ENCODE measurements at regions not wholly inside any gene's neighbourhood (a gene's known extent, or its start where the extent isn't known, plus 50 kb on each side); places are given as distances from the start of the nearest gene placed in this dataset.

- ATAC-seq (ENCODE audit: insufficient read depth, low read depth) (no peak), DNase-seq (no peak)
- TF ChIP-seq EZH2 (IDR thresholded peaks at IDR 0.05; ENCODE audit: borderline replicate concordance, low read depth, low read length, severe bottlenecking) (no peak), CTCF (IDR thresholded peaks at IDR 0.05; ENCODE audit: borderline replicate concordance, extremely low read depth, low read length, poor library complexity, severe bottlenecking) (no peak)
- no peaks in the 10 kb centered on the region for H3K36me3 ChIP-seq (ENCODE audit: insufficient read depth, low read length)
- no peaks in the 10 kb centered on the region for H3K79me2 ChIP-seq (ENCODE audit: insufficient read depth, low read length)
- H3K27me3 ChIP-seq (ENCODE audit: insufficient read depth, low read length, poor library complexity): no peaks in the 10 kb centered on the region
- H3K27ac ChIP-seq (ENCODE audit: low read length): no peak overlapping the region
- H3K9ac ChIP-seq (ENCODE audit: low read depth, low read length): no peak overlapping the region
- no peak overlapping the region for H3K4me3 ChIP-seq (ENCODE audit: low read depth in 1 of 2, low read length in 2 of 2)
- no peaks in the 10 kb centered on the region for H4K20me1 ChIP-seq (ENCODE audit: insufficient read depth, low read length)
- H3K9me3 ChIP-seq (ENCODE audit: insufficient read depth, low read length, severe bottlenecking): no peaks in the 10 kb centered on the region
- H2AFZ ChIP-seq (ENCODE audit: low read depth, low read length): no peak overlapping the region
- no peak overlapping the region for H3K4me2 ChIP-seq (ENCODE audit: insufficient read depth, low read length)
- no peaks in the 10 kb centered on the region for H3K4me1 ChIP-seq (ENCODE audit: insufficient read depth, low read length)
Observed at GRCh38 chr6:82017288-82017687, 230.3 kb downstream of the IBTK start.

- Histone ChIP-seq H3K4me3 (ENCODE audit: low read depth in 1 of 2, low read length in 2 of 2) (no peak overlapping the region), H4K20me1 (ENCODE audit: insufficient read depth, low read length) (no peaks in the 10 kb centered on the region), H3K9me3 (ENCODE audit: insufficient read depth, low read length, severe bottlenecking) (no peaks in the 10 kb centered on the region), H3K27me3 (ENCODE audit: insufficient read depth, low read length, poor library complexity) (no peaks in the 10 kb centered on the region), H3K79me2 (ENCODE audit: insufficient read depth, low read length) (no peaks in the 10 kb centered on the region), H3K27ac (ENCODE audit: low read length) (no peak overlapping the region), H3K9ac (ENCODE audit: low read depth, low read length) (no peak overlapping the region), H3K4me2 (ENCODE audit: insufficient read depth, low read length) (no peak overlapping the region), H2AFZ (ENCODE audit: low read depth, low read length) (no peak overlapping the region), H3K4me1 (ENCODE audit: insufficient read depth, low read length) (no peaks in the 10 kb centered on the region), H3K36me3 (ENCODE audit: insufficient read depth, low read length) (no peaks in the 10 kb centered on the region)
- no peak for DNase-seq
- TF ChIP-seq CTCF (IDR thresholded peaks at IDR 0.05; ENCODE audit: borderline replicate concordance, extremely low read depth, low read length, poor library complexity, severe bottlenecking) (no peak), EZH2 (IDR thresholded peaks at IDR 0.05; ENCODE audit: borderline replicate concordance, low read depth, low read length, severe bottlenecking) (no peak)
- no peak for ATAC-seq (ENCODE audit: insufficient read depth, low read depth)
Observed at GRCh38 chr6:82015526-82015925, 232.0 kb downstream of the IBTK start.

- no peaks in the 10 kb centered on the region for H4K20me1 ChIP-seq (ENCODE audit: insufficient read depth, low read length)
- H3K36me3 ChIP-seq (ENCODE audit: insufficient read depth, low read length): no peaks in the 10 kb centered on the region
- no peaks in the 10 kb centered on the region for H3K4me1 ChIP-seq (ENCODE audit: insufficient read depth, low read length)
- no peak for ATAC-seq (ENCODE audit: insufficient read depth, low read depth)
- no peak overlapping the region for H3K4me3 ChIP-seq (ENCODE audit: low read depth in 1 of 2, low read length in 2 of 2)
- no peaks in the 10 kb centered on the region for H3K9me3 ChIP-seq (ENCODE audit: insufficient read depth, low read length, severe bottlenecking)
- H3K4me2 ChIP-seq (ENCODE audit: insufficient read depth, low read length): no peak overlapping the region
- TF ChIP-seq CTCF (IDR thresholded peaks at IDR 0.05; ENCODE audit: borderline replicate concordance, extremely low read depth, low read length, poor library complexity, severe bottlenecking): no peak
- no peak for TF ChIP-seq EZH2 (IDR thresholded peaks at IDR 0.05; ENCODE audit: borderline replicate concordance, low read depth, low read length, severe bottlenecking)
- H3K27ac ChIP-seq (ENCODE audit: low read length): no peak overlapping the region
- DNase-seq: no peak
- no peaks in the 10 kb centered on the region for H3K27me3 ChIP-seq (ENCODE audit: insufficient read depth, low read length, poor library complexity)
- no peak overlapping the region for H2AFZ ChIP-seq (ENCODE audit: low read depth, low read length)
- H3K79me2 ChIP-seq (ENCODE audit: insufficient read depth, low read length): no peaks in the 10 kb centered on the region
- H3K9ac ChIP-seq (ENCODE audit: low read depth, low read length): no peak overlapping the region
Observed at GRCh38 chr6:82015043-82015442, 232.5 kb downstream of the IBTK start.

All from DND-41 (cell line).